ENCODE measurements at regions not wholly inside any gene's neighbourhood (a gene's known extent, or its start where the extent isn't known, plus 50 kb on each side); places are given as distances from the start of the nearest gene placed in this dataset.

- no peak for TF ChIP-seq PATZ1 (CRISPR knock-in tag; IDR thresholded peaks at IDR 0.05; ENCODE audit: borderline replicate concordance)
- no peak for TF ChIP-seq CREB5 (CRISPR knock-in tag; IDR thresholded peaks at IDR 0.05; ENCODE audit: low read depth)
Measured at GRCh38 chr22:49569286-49570031, 258.2 kb downstream of the BRD1 start (continued).

GRCh38 chr22:49568751-49569285 lies 258.9 kb downstream of the BRD1 start:
- TF ChIP-seq ZNF70 (CRISPR knock-in tag; IDR thresholded peaks at IDR 0.05) (no peak), ARNTL (CRISPR knock-in tag; IDR thresholded peaks at IDR 0.05; ENCODE audit: borderline replicate concordance, low read depth) (no peak), SNAI2 (CRISPR knock-in tag; IDR thresholded peaks at IDR 0.05) (no peak), ZC3H10 (CRISPR knock-in tag; IDR thresholded peaks at IDR 0.05) (no peak), POU6F1 (CRISPR knock-in tag; IDR thresholded peaks at IDR 0.05; ENCODE audit: borderline replicate concordance, low read depth) (no peak), ZNF8 (CRISPR knock-in tag; IDR thresholded peaks at IDR 0.05) (no peak), PPARA (CRISPR knock-in tag; IDR thresholded peaks at IDR 0.05; ENCODE audit: borderline replicate concordance) (no peak), TOX (CRISPR knock-in tag; IDR thresholded peaks at IDR 0.05; ENCODE audit: borderline replicate concordance) (no peak), OSR1 (CRISPR knock-in tag; IDR thresholded peaks at IDR 0.05) (no peak), ZFP3 (CRISPR knock-in tag; IDR thresholded peaks at IDR 0.05) (no peak), GLIS3 (CRISPR knock-in tag; IDR thresholded peaks at IDR 0.05) (no peak), CSDC2 (CRISPR knock-in tag; IDR thresholded peaks at IDR 0.05) (no peak), CSRNP3 (CRISPR knock-in tag; IDR thresholded peaks at IDR 0.05) (no peak), ISL1 (CRISPR knock-in tag; IDR thresholded peaks at IDR 0.05) (no peak), ESRRG (CRISPR knock-in tag; IDR thresholded peaks at IDR 0.05) (no peak), TCF4 (CRISPR knock-in tag; IDR thresholded peaks at IDR 0.05; ENCODE audit: borderline replicate concordance) (no peak), CREB5 (CRISPR knock-in tag; IDR thresholded peaks at IDR 0.05; ENCODE audit: low read depth) (no peak), ZFP30 (CRISPR knock-in tag; IDR thresholded peaks at IDR 0.05) (no peak), BACH2 (CRISPR knock-in tag; IDR thresholded peaks at IDR 0.05; ENCODE audit: borderline replicate concordance) (no peak), TSHZ2 (CRISPR knock-in tag; IDR thresholded peaks at IDR 0.05) (no peak)

More at GRCh38 chr22:49568751-49569285, 258.9 kb downstream of the BRD1 start:
- ATAC-seq: no peak

Data from SK-N-SH treated with all-trans-retinoic acid at 6 μM for 48 hours (cell line).